NCI-H2107 treated with DMSO at 0.1 percent for 48 hours (cell line): ENCODE measurements at regions not wholly inside any gene's neighbourhood (a gene's known extent, or its start where the extent isn't known, plus 50 kb on each side); places are given as distances from the start of the nearest gene placed in this dataset.

Source experiments
- DNase-seq: peaks from one replicate; lab custom pipeline; 2025; ENCODE audit not compliant: unreplicated experiment; lab: John Stamatoyannopoulos, UW

DNA sequence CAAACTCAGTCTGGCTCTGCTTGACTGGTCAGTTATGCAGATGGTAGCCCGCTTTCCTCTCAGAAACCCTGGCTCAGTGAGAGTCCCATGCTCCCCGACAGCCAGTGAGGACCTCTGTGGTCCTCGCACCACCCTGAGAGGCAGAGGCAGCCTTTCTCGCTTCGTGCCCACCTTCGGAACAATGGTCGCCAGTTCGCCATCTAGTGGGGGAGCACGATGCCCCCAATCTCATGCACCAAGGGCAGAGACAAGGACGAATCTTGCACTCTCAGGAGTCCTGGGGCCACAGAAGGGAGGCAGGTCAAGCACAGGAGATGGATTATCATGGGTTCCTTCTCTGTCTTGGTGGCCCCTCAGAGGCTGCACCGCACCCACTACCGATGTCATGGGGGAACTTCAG, 75.2 kb downstream of the RHCG start:
- DNase-seq: no peak

DNA sequence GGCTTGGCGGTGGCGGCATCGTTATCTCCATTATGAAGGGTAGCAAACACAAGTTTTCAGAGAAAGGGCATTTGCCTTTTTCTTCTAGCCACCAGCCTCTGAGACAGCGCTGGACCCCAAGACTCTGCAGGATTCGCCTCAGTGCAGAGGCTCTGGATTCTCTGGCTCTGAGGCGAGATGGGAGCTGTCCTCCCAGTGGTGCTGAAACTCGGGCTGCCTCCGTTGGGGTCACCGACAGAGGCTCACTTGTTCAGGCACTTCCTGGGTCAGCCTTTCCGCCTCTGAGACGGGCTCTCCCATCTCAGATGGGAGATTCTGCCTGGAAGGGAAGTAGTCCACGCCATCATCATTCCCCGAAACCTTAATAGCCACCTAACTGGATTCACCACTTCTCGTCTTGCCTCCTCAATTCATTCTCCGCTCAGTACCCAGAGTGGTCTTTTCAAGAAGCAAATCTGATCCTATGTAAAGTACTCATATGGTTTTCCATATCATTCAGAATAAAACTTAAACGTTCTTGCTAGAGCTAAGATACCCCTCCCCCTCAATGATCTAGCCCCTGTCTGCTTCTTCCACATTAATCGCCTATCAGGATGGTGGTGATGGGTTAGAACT, 76.9 kb downstream of the RHCG start:
- no peak for DNase-seq

GRCh38 chr15:89417206-89417725, 79.1 kb downstream of the RHCG start:
- no peak for DNase-seq

DNA sequence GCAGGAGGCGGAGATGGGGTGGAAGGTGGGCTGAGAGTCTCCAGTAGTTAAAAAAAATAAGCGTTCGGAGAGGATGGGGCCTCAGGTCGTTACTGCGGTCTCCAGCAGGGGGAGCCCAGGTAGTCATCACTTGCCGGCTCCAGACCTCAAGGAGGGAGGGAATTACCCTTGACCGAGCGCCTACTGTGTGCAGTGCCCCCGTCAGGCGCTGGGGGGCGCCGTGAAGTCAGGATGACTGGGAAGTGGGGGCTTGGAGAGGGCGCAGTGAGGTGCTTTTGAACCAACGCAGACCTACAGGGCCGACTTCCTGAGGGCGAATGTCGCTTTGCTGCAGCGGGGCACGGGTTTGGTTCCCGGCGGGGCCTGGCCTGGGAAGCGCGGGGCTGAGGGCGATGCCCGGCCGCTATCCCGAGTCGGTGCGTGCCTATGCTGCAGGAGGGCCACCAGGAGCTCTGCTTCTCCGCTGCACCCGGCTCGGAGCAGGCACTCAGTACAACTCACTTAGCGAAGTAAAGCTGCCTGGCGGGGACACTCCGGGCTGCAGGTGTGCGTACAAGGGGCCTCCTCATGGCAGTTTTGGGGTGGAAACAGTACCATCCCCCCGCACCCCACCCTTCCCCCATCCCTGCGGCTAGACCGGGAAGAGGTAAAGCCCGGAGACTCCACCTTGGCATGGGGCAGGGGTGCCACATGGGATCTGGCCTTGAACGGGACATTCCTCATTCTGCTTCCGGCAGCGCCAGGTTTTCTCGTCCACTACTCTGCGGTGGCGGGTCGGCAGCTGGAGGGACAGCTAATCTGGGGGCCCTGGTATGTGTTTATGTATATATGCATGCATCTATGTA, 79.8 kb downstream of the RHCG start:
- peak; percentile 8 for DNase-seq

GRCh38 chr15:89414571-89414970, 79.9 kb upstream of the POLG start:
- DNase-seq: no peak

- no peak for DNase-seq
Observed at GRCh38 chr15:89413877-89414276, 79.3 kb upstream of the POLG start.

GRCh38 chr15:89412905-89413411, 78.3 kb upstream of the POLG start:
- no peak for DNase-seq

DNA sequence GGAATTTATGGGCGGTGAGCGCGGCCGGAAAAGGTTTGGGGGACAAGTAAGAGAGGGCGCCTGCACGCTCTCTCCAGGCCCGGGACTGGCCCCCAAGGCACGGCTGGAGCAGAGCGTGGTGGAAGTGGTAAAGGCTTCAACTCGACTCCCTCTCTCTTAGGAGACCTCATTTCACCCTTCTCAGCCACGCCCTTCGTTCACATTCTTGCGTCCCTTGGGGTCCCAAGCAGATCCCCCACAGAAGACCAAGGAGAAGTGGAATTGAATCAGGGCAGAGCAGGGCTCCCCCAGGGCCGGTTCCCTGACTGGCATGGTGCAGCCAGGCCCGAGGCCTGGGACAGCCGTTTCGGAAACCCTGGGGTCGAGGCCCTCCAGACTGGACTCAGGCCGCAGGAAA, 75.4 kb upstream of the POLG start:
- DNase-seq: no peak

- no peak for DNase-seq
Observed at GRCh38 chr15:89409184-89410038, 74.8 kb upstream of the POLG start.

GRCh38 chr15:89408372-89409183, 74.0 kb upstream of the POLG start:
- no peak for DNase-seq

DNA sequence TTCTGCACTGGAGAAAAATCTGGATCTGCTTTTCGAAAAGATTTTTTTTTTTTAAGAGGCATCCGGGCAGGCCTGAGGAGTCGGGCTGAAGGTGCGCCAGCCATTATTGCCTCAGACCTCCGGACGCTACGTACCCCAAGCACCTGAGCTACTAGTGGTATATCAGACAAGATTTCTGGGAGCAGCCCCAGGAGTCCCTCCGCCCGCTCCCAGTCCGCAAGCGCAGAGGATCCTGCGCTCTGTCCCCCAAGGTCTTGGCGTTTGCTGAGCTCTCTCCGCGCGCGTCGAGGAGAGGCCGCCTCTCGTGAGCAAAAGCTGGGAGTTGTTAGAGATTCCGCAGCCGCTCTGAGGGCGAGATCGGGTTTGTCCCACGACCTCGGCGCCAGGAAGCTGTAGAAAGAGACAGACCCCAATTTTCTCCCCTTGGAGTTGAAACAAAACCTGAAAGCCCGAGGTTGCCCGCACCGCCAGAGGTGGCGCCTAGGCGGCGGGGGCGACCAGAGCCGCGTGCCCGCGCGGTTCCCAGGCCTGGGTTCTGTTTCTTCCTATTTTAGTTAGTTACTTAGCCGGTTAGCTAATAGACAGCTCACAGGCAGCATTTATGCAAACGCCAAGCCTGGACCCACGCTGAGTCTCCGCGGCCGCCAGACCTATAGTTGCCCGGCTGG, 72.5 kb upstream of the POLG start:
- DNase-seq: no peak

GRCh38 chr15:89406218-89406939, 71.8 kb upstream of the POLG start:
- no peak for DNase-seq

- no peak for DNase-seq
Observed at GRCh38 chr15:89405494-89405893, 70.9 kb upstream of the POLG start.

DNA sequence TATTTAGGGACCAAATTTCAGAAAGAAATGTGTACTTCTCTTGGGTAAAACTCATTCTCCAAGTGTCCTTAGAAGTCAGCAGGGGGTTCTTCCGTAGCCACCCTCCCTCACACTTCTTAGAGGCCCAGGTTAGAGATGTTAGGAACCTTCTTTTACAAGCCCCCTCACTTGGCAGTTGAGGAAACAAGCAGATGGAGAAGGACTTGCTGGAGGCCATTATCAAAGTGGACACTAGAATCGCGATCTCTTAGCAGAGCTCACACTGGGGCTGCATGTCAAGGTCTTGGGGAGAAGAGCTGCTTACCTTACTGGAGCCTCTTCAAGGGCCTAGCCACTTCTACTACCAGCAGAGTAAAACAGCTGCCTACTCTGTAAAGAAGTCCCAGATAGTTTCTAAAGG, 69.4 kb upstream of the POLG start:
- no peak for DNase-seq

GRCh38 chr15:89402518-89402805, 67.8 kb upstream of the POLG start:
- no peak for DNase-seq

- no peak for DNase-seq
Observed at GRCh38 chr15:89401631-89402517, 67.2 kb upstream of the POLG start.

GRCh38 chr15:89400782-89401545, 66.3 kb upstream of the POLG start:
- DNase-seq: no peak
